Neural cell (in vitro differentiated cells): ENCODE measurements at regions not wholly inside any gene's neighbourhood (a gene's known extent, or its start where the extent isn't known, plus 50 kb on each side); places are given as distances from the start of the nearest gene placed in this dataset.

Experiments
- H2AFZ ChIP-seq: fragments of 200-600, 300-800 bp; sonication (generic), shearing (Covaris generic); 2 replicates; pipeline ENCODE4 v1.6.0; 2014; ENCODE audit warnings: low read depth, mild to moderate bottlenecking, antibody characterized with exemption, low read length, moderate library complexity
- H3F3A ChIP-seq: fragments of 200-600 bp; shearing (Covaris generic); 2 replicates; pipeline ENCODE4 v1.6.1; 2016; ENCODE audit warnings: mild to moderate bottlenecking, moderate library complexity, mixed read lengths, antibody characterized with exemption, low read length; ENCODE audit not compliant: insufficient read depth, poor library complexity, severe bottlenecking
- H3K27ac ChIP-seq: fragments of 200-600, 300-800 bp; sonication (generic), shearing (Covaris generic); 2 replicates; pipeline ENCODE4 v1.5.1; 2014; ENCODE audit warnings: mild to moderate bottlenecking, low read length, moderate library complexity
- H3K27me3 ChIP-seq: fragments of 300-800, 200-600 bp; sonication (generic), shearing (Covaris generic); 2 replicates; pipeline ENCODE4 v1.6.0; 2014; ENCODE audit warnings: mild to moderate bottlenecking, low read depth, low read length, moderate library complexity; ENCODE audit not compliant: insufficient read depth
- H3K36me3 ChIP-seq: fragments of 300-800, 200-600 bp; sonication (generic), shearing (Covaris generic); 2 replicates; pipeline ENCODE4 v1.5.1; 2014; ENCODE audit warnings: mild to moderate bottlenecking, antibody characterized with exemption, low read length, moderate library complexity; ENCODE audit not compliant: insufficient read depth
- H3K4me2 ChIP-seq: fragments of 300-800, 200-600 bp; sonication (generic), shearing (Covaris generic); 2 replicates; pipeline ENCODE4 v1.6.0; 2014; ENCODE audit warnings: mild to moderate bottlenecking, low read length
- H3K4me3 ChIP-seq: fragments of 300-800, 200-600 bp; sonication (generic), shearing (Covaris generic); 2 replicates; pipeline ENCODE4 v1.5.1; 2014; ENCODE audit warnings: mild to moderate bottlenecking, low read length, moderate library complexity
- H3K79me2 ChIP-seq: fragments of 200-600 bp; shearing (Covaris generic); replicated peaks from 2 replicates; pipeline ENCODE4 v1.6.0; 2014; ENCODE audit warnings: mild to moderate bottlenecking, low read length, moderate library complexity; ENCODE audit not compliant: insufficient read depth
- H3K9ac ChIP-seq: fragments of 300-800, 200-600 bp; sonication (generic), shearing (Covaris generic); 2 replicates; pipeline ENCODE4 v1.6.1; 2016; ENCODE audit warnings: mild to moderate bottlenecking, low read length, mixed read lengths
- H3K9me2 ChIP-seq: fragments of 200-600 bp; shearing (Covaris generic); 2 replicates; pipeline ENCODE4 v1.6.1; 2016; ENCODE audit warnings: mild to moderate bottlenecking, low read length, mixed read lengths; ENCODE audit not compliant: insufficient read depth
- H3K9me3 ChIP-seq: fragments of 200-600, 300-800 bp; sonication (generic), shearing (Covaris generic); 2 replicates; pipeline ENCODE4 v1.6.1; 2016; ENCODE audit warnings: mild to moderate bottlenecking, mixed run types, low read length, moderate library complexity, mixed read lengths
- H4K20me1 ChIP-seq: fragments of 200-600 bp; shearing (Covaris generic); 2 replicates; pipeline ENCODE4 v1.6.1; 2016; ENCODE audit warnings: mild to moderate bottlenecking, mixed run types; ENCODE audit not compliant: insufficient read depth
- CTCF ChIP-seq: fragments of 450-650 bp; IDR thresholded peaks from 2 replicates; pipeline ENCODE4 v1.5.1; 2014; ENCODE audit warnings: antibody characterized with exemption, mild to moderate bottlenecking, moderate library complexity; ENCODE audit not compliant: poor library complexity, severe bottlenecking
- EP300 ChIP-seq: fragments of 450-650 bp; conservative IDR thresholded peaks from 2 replicates; pipeline ENCODE4 v1.6.1; 2014; ENCODE audit warnings: antibody characterized with exemption, mild to moderate bottlenecking, moderate library complexity; ENCODE audit not compliant: poor library complexity, severe bottlenecking
- EZH2 ChIP-seq: fragments of 200-600, 300-800 bp; shearing (Covaris generic), sonication (generic); IDR thresholded peaks from 2 replicates; pipeline ENCODE4 v1.6.1; 2014; ENCODE audit warnings: antibody characterized with exemption, low read length, borderline replicate concordance, mild to moderate bottlenecking; ENCODE audit not compliant: insufficient read depth, poor library complexity, severe bottlenecking
- MXI1 ChIP-seq: fragments of 450-650 bp; conservative IDR thresholded peaks from 2 replicates; pipeline ENCODE4 v1.6.1; 2014; ENCODE audit warnings: antibody characterized with exemption, mild to moderate bottlenecking; ENCODE audit not compliant: poor library complexity, severe bottlenecking
- POLR2AphosphoS5 ChIP-seq: IDR thresholded peaks from 2 replicates; pipeline ENCODE4 v1.6.1; 2012
- RAD21 ChIP-seq: fragments of 450-650 bp; conservative IDR thresholded peaks from 2 replicates; pipeline ENCODE4 v1.6.1; 2014; ENCODE audit warnings: antibody characterized with exemption, mild to moderate bottlenecking, moderate library complexity
- SMC3 ChIP-seq: fragments of 450-650 bp; conservative IDR thresholded peaks from 2 replicates; pipeline ENCODE4 v1.6.1; 2014; ENCODE audit warnings: antibody characterized with exemption, mild to moderate bottlenecking, moderate library complexity; ENCODE audit not compliant: poor library complexity
- TAF1 ChIP-seq: IDR thresholded peaks from 2 replicates; pipeline ENCODE4 v1.6.1; 2012; ENCODE audit warnings: low read depth
- TF ChIP-seq, protein P1 (sequence below): IDR thresholded peaks from 2 replicates; pipeline ENCODE4 v1.6.1; 2012; ENCODE audit warnings: borderline replicate concordance

GRCh38 chr5:159509002-159509660, 178.8 kb upstream of the IL12B start:
- Histone ChIP-seq H3K9me2 (no peaks in the 10 kb centered on the region), H3K27me3 (no peaks in the 10 kb centered on the region), H3K79me2 (no peaks in the 10 kb centered on the region), H3F3A (no peaks in the 10 kb centered on the region), H3K4me3 (no peak overlapping the region), H2AFZ (no peak overlapping the region), H3K36me3 (no peaks in the 10 kb centered on the region), H4K20me1 (no peaks in the 10 kb centered on the region), H3K9me3 (no peaks in the 10 kb centered on the region), H3K4me2 (no peak overlapping the region), H3K27ac (no peak overlapping the region), H3K9ac (no peak overlapping the region)
- TF ChIP-seq RAD21 = no peak
- TF ChIP-seq EP300 = no peak
- no peak for TF ChIP-seq SMC3
- TF ChIP-seq POLR2AphosphoS5 = no peak
- TF ChIP-seq TAF1 = no peak
- TF ChIP-seq, protein P1, sequence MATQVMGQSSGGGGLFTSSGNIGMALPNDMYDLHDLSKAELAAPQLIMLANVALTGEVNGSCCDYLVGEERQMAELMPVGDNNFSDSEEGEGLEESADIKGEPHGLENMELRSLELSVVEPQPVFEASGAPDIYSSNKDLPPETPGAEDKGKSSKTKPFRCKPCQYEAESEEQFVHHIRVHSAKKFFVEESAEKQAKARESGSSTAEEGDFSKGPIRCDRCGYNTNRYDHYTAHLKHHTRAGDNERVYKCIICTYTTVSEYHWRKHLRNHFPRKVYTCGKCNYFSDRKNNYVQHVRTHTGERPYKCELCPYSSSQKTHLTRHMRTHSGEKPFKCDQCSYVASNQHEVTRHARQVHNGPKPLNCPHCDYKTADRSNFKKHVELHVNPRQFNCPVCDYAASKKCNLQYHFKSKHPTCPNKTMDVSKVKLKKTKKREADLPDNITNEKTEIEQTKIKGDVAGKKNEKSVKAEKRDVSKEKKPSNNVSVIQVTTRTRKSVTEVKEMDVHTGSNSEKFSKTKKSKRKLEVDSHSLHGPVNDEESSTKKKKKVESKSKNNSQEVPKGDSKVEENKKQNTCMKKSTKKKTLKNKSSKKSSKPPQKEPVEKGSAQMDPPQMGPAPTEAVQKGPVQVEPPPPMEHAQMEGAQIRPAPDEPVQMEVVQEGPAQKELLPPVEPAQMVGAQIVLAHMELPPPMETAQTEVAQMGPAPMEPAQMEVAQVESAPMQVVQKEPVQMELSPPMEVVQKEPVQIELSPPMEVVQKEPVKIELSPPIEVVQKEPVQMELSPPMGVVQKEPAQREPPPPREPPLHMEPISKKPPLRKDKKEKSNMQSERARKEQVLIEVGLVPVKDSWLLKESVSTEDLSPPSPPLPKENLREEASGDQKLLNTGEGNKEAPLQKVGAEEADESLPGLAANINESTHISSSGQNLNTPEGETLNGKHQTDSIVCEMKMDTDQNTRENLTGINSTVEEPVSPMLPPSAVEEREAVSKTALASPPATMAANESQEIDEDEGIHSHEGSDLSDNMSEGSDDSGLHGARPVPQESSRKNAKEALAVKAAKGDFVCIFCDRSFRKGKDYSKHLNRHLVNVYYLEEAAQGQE = no peak
- TF ChIP-seq EZH2 = no peak
- no peak for TF ChIP-seq MXI1
- TF ChIP-seq CTCF = no peak

DNA sequence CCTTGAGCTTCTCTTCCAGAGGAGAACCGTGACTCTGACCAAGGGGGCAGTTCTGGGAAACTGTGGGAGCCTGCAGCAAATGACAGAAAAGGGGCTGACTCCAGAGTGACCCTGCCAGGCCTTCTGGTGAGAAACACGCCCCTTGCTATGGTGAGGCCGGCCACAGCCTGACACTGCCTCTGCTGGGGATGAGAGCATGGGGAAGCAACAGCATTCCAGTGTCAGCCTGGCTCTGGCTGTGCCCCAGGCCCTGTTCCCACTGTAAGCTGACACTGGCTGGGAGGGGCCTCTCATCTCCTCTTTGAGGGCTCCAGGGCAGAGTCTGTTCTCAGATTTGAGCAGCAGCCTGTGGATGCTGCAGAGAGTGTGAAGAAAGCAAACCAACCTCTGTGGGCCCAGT, 180.0 kb upstream of the IL12B start:
- Histone ChIP-seq H3K9ac (no peak overlapping the region), H3K4me3 (no peak overlapping the region), H3K27ac (no peak overlapping the region), H3K9me3 (no peaks in the 10 kb centered on the region), H3K79me2 (no peaks in the 10 kb centered on the region), H2AFZ (no peak overlapping the region), H3K9me2 (no peaks in the 10 kb centered on the region), H3K27me3 (no peaks in the 10 kb centered on the region), H3K36me3 (no peaks in the 10 kb centered on the region), H3F3A (no peaks in the 10 kb centered on the region), H4K20me1 (no peaks in the 10 kb centered on the region), H3K4me2 (no peak overlapping the region)
- TF ChIP-seq POLR2AphosphoS5 = no peak
- no peak for TF ChIP-seq EP300
